AG08396 (cell line): ENCODE measurements at regions not wholly inside any gene's neighbourhood (a gene's known extent, or its start where the extent isn't known, plus 50 kb on each side); places are given as distances from the start of the nearest gene placed in this dataset.

Source experiments
- DNase-seq: peaks from one replicate; pipeline ENCODE4 v3.0.0; 2012; ENCODE audit warnings: low spot score, mixed read lengths

DNA sequence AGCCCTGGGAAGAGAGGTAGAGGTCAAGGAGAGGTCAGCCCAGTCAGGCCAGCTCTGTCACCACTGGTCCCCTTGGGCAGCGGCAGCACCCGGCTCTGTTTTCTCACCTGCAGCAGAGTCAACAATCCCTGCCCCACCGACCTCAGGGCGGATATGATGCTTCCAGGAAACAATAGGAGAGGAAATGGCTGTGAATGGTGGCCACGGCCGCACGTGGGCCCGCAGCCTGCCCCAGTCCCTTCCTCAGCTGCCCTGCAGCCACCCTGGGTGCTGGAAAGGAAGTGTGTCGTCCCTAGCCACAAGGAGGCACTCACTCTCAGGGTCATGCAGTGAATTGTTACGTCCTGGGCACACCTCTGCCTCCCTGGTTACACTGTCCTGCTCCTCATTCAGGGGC is 92.5 kb upstream of the ENPP6 start:
- DNase-seq, result no peak

GRCh38 chr4:184309241-184310170 is 91.8 kb upstream of the ENPP6 start:
- DNase-seq, result no peak

- no peak for DNase-seq
Measured at GRCh38 chr4:184306949-184307348, 89.3 kb upstream of the ENPP6 start.

DNA sequence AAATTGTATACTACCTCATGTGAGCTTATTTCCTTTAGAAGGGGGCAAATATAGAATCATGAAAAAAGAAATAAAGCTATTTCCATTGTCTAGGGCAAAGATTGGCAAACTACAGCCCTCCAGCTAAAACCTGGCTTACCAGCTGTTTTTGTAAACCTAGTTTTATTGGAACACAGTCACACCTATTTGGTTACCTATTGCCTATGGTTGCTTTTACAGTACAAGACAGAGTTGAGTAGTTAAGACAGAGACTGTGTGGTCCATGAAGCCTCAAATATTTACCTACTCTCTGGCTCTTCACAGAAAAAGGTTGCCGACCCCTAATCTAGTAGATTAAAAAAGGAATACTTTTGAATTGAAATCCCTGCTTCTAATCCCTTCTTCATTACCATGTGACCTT is 88.8 kb upstream of the ENPP6 start:
- no peak for DNase-seq

DNA sequence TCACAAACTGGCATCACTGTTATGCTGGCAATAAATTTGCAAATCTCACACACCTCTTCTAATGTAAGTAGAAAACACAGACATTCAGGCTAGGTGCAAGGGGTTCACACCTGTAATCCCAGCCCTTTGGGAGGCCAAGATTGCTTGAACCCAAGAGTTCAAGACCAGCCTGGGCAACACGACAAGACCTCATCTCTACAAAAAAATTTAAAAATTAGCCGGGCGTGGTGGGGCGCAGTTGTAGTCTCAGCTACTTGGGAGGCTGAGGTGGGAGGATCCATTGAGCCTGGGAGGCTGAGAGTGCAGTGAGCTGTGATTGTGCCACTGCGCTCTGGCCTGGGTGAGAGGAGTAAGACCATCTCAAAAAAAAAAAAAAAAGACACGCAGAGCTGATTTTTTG is 83.1 kb upstream of the ENPP6 start:
- DNase-seq, result no peak

DNA sequence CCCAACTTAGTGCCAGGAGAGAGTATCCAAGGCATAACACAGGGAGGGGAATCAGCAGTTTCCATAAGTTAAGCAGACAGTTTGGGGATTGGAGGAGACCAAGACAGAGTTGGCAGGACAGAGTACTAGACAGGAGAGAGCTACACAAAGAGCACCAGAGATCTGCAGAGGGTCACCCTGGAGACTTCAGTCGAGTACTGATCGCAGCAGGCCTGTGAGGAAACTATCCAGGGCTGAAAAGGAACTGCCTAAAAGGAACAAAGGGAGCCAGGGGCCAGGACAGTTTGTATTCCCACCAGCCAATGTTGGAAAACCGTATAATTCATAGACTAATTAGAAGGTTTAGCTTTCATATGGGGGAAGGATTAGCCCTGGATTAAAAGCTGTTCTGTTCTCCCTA is 80.6 kb upstream of the ENPP6 start:
- DNase-seq, result no peak

GRCh38 chr4:184295206-184295605 is 77.5 kb upstream of the ENPP6 start:
- no peak for DNase-seq

- DNase-seq, result no peak
Measured at GRCh38 chr4:184294606-184295133, 77.0 kb upstream of the ENPP6 start.

DNA sequence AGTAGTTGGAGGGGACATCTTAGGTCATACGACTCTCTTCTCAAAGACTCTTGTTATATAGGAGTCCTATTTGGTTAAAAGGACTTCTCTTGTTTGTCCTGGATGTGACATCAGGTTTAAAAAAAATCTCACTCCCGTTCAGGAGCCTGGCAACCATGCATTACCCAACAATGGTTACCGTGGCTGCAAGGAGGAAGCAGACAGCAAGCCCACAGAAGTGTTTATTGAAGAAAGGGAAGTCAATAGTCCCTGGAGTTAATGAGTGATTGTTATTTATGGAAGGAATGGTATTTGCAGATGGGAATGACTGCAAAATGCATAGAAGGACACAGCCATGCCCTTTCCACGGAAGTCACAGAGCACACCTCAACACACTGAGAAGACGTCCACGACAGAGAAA is 75.9 kb upstream of the ENPP6 start:
- no peak for DNase-seq

- DNase-seq, result no peak
Measured at GRCh38 chr4:184292877-184293276, 75.2 kb upstream of the ENPP6 start.

- DNase-seq, result no peak
Measured at GRCh38 chr4:184292465-184292867, 74.8 kb upstream of the ENPP6 start.

DNA sequence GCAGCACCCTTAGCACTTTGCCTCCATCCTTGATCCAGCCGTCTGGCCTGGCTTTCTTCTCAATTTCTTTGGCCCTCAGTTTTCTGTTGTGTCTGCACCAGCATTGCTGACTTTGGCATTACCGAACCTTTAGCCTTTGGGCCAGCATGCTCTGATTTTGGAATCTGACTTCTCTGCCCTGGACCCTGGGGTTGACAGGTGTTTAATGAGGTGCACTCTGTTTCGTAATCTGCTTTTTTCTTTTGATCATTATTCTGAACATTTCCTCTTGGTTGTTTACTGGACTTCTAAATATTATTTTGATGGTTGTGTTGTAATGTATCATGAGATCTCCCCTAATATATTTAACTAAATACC is 71.5 kb upstream of the ENPP6 start:
- DNase-seq, result no peak

GRCh38 chr4:184288451-184289178 is 70.9 kb upstream of the ENPP6 start:
- no peak for DNase-seq

GRCh38 chr4:184287697-184288255 is 70.1 kb upstream of the ENPP6 start:
- peak; percentile 55 for DNase-seq

DNA sequence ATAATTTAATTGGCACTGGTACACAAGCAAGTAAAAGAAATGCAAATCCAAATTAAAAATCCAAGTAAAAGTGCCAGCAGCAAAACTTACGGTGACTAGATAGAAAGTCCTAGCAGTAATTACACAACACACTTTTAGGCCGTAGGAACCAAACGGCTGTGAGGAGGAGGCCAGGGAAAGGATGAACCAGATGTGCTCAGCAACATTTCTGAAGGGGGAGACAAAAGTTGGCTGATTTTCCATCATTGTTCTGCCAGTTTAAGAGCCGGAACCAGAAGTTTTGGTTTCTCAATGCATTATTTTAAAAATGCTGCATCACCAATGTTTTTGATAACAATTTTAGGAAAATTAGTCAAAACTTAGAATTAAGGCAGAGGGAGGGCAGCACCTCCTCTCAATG is 68.7 kb upstream of the ENPP6 start:
- DNase-seq, result no peak

GRCh38 chr4:184284742-184285141 is 67.1 kb upstream of the ENPP6 start:
- no peak for DNase-seq

GRCh38 chr4:184284336-184284690 is 66.6 kb upstream of the ENPP6 start:
- no peak for DNase-seq

DNA sequence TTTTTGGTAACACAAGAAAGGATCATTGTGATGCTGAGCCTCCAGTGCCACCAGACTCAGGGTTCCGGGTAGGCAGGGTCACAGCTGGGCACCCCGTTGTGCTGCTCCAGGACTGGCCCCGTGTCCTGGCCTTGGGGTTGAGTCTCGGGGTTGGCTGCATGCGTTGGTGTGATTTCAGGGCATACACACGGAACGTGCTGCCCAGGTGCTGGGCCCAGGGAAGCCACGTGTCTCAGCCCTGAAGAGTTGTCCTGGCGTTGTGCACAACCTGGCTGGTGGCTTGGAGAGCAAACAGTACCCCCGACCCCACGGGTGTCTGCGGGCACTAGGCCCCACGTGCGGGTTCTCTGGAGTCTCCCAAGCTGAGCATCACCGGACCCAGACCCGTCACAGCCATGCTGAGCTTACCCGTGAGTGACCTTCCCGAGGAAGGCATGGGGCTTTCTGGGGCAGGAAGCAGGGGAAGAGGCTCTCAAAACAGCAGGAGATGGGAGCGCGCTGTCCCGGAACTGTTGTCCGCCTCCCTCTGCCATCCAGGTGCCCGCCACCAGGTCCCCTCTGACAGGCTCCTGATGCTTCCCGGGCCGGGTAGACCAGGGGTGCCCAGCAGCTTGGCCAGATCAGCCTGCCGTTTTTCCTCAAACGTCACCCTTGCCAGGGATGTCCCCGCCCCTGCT is 66.1 kb upstream of the ENPP6 start:
- no peak for DNase-seq

DNA sequence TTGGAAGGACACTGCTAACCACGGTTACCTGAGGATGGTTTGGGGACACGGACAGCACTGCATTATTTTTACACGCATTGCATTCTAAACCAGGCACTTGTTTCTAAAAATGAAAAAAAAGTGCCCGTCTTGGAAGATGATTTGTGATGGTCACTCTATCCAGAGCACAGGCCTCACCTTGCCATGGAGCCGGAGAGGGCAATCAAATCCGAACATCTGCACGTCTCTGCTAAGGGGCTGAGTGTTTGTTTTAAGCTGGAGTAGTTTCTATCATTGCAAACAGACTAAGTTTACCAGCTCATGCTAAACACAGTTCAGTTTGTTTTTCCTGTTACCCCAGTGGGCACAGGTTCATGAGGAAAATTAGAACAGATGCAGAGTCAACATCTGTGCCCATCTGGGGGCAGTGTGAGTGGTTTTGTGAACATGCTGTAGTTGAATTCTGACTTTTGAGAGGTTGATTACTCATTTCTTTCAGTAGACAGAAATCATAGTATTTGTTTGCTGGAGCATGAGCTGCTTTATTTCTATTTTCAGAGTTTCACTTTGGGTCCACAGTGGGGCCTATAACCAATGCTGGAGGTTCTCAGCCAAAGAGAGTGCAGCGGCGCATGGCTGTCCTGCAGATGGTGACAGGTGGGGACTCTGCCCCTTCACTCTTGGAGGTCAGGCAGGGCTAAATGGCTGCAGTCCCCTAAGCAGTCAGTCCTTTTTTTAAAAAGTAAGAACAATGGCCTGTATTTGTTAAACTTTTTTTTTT is 65.4 kb upstream of the ENPP6 start:
- DNase-seq, result no peak

GRCh38 chr4:184282251-184282713 is 64.6 kb upstream of the ENPP6 start:
- no peak for DNase-seq
